ENCODE measurements at regions not wholly inside any gene's neighbourhood (a gene's known extent, or its start where the extent isn't known, plus 50 kb on each side); places are given as distances from the start of the nearest gene placed in this dataset.
A peak's percentile ranks its signal among the peaks of the same experiment; 100 is the strongest.

GRCh38 chr1:182207300-182207699 is 145.8 kb upstream of the ZNF648 start:
- no peak for TF ChIP-seq CTCF (IDR thresholded peaks at IDR 0.05)
- peak in 1 of 2 donors; percentile 20 for TF ChIP-seq POLR2AphosphoS5 (IDR thresholded peaks at IDR 0.05; ENCODE audit: insufficient read depth in 1 of 2, low read depth in 1 of 2)

Measured in vagina (tissue), 2 donors.